ENCODE measurements at regions not wholly inside any gene's neighbourhood (a gene's known extent, or its start where the extent isn't known, plus 50 kb on each side); places are given as distances from the start of the nearest gene placed in this dataset.

GRCh38 chr20:55211481-55211880 lies 736.1 kb downstream of the DOK5 start:
- FAIRE-seq, result no peak

GRCh38 chr20:55205665-55206064 lies 730.3 kb downstream of the DOK5 start:
- DNase-seq (ENCODE audit: low read depth) (peak; percentile 39), FAIRE-seq (no peak)
- no peaks in the 10 kb centered on the region for H3K36me3 ChIP-seq (ENCODE audit: control insufficient read depth, insufficient read depth, low read length)
- no peak for TF ChIP-seq CTCF (IDR thresholded peaks at IDR 0.05; ENCODE audit: insufficient read depth, low read length, severe bottlenecking)
- no peaks in the 10 kb centered on the region for H3K27me3 ChIP-seq (ENCODE audit: control insufficient read depth, insufficient read depth, low read length)
- no peak overlapping the region for H3K4me3 ChIP-seq (ENCODE audit: low read depth, low read length)

More at GRCh38 chr20:55211481-55211880, 736.1 kb downstream of the DOK5 start:
- Histone ChIP-seq H3K27me3 (ENCODE audit: control insufficient read depth, insufficient read depth, low read length) (no peaks in the 10 kb centered on the region), H3K36me3 (ENCODE audit: control insufficient read depth, insufficient read depth, low read length) (no peaks in the 10 kb centered on the region), H3K4me3 (ENCODE audit: low read depth, low read length) (no peak overlapping the region)
- peak; percentile 55 for DNase-seq (ENCODE audit: low read depth)
- no peak for TF ChIP-seq CTCF (IDR thresholded peaks at IDR 0.05; ENCODE audit: insufficient read depth, low read length, severe bottlenecking)

- Histone ChIP-seq H3K36me3 (ENCODE audit: control insufficient read depth, insufficient read depth, low read length) (no peaks in the 10 kb centered on the region), H3K27me3 (ENCODE audit: control insufficient read depth, insufficient read depth, low read length) (no peaks in the 10 kb centered on the region), H3K4me3 (ENCODE audit: low read depth, low read length) (no peak overlapping the region)
- FAIRE-seq (no peak), DNase-seq (ENCODE audit: low read depth) (peak; percentile 95)
- TF ChIP-seq CTCF (IDR thresholded peaks at IDR 0.05; ENCODE audit: insufficient read depth, low read length, severe bottlenecking), result no peak
Observed at GRCh38 chr20:55200317-55200716, 724.9 kb downstream of the DOK5 start.

GRCh38 chr20:55194947-55195346 lies 719.6 kb downstream of the DOK5 start:
- no peaks in the 10 kb centered on the region for H3K36me3 ChIP-seq (ENCODE audit: control insufficient read depth, insufficient read depth, low read length)
- DNase-seq (ENCODE audit: low read depth) (no peak), FAIRE-seq (no peak)
- no peaks in the 10 kb centered on the region for H3K27me3 ChIP-seq (ENCODE audit: control insufficient read depth, insufficient read depth, low read length)
- TF ChIP-seq CTCF (IDR thresholded peaks at IDR 0.05; ENCODE audit: insufficient read depth, low read length, severe bottlenecking), result no peak
- no peak overlapping the region for H3K4me3 ChIP-seq (ENCODE audit: low read depth, low read length)

- no peak for TF ChIP-seq CTCF (IDR thresholded peaks at IDR 0.05; ENCODE audit: insufficient read depth, low read length, severe bottlenecking)
- DNase-seq (ENCODE audit: low read depth) (no peak), FAIRE-seq (no peak)
- no peak overlapping the region for H3K4me3 ChIP-seq (ENCODE audit: low read depth, low read length)
- H3K27me3 ChIP-seq (ENCODE audit: control insufficient read depth, insufficient read depth, low read length), result no peaks in the 10 kb centered on the region
- H3K36me3 ChIP-seq (ENCODE audit: control insufficient read depth, insufficient read depth, low read length), result no peaks in the 10 kb centered on the region
Observed at GRCh38 chr20:55186228-55186627, 710.8 kb downstream of the DOK5 start.

GRCh38 chr20:55175081-55175480 lies 699.7 kb downstream of the DOK5 start:
- no peak for FAIRE-seq
- Histone ChIP-seq H3K36me3 (ENCODE audit: control insufficient read depth, insufficient read depth, low read length) (no peaks in the 10 kb centered on the region), H3K27me3 (ENCODE audit: control insufficient read depth, insufficient read depth, low read length) (no peaks in the 10 kb centered on the region), H3K4me3 (ENCODE audit: low read depth, low read length) (no peak overlapping the region)
- DNase-seq (ENCODE audit: low read depth), result no peak
- no peak for TF ChIP-seq CTCF (IDR thresholded peaks at IDR 0.05; ENCODE audit: insufficient read depth, low read length, severe bottlenecking)

Measured in bronchial epithelial cell (primary cell).